ENCODE measurements at regions not wholly inside any gene's neighbourhood (a gene's known extent, or its start where the extent isn't known, plus 50 kb on each side); places are given as distances from the start of the nearest gene placed in this dataset.

GRCh38 chr3:141418751-141419150 lies 50.4 kb downstream of the ZBTB38 start:
- DNase-seq (ENCODE audit: low spot score) = no peak

GRCh38 chr3:141419946-141420345 lies 51.6 kb downstream of the ZBTB38 start:
- no peak for DNase-seq (ENCODE audit: low spot score)

- DNase-seq (ENCODE audit: low spot score) = no peak
Measured at GRCh38 chr3:141421186-141421585, 52.9 kb downstream of the ZBTB38 start.

- DNase-seq (ENCODE audit: low spot score) = no peak
Measured at GRCh38 chr3:141421639-141422319, 53.5 kb downstream of the ZBTB38 start.

- DNase-seq (ENCODE audit: low spot score) = no peak
Measured at GRCh38 chr3:141422961-141423582, 54.8 kb downstream of the ZBTB38 start.

GRCh38 chr3:141425523-141426233 lies 57.4 kb downstream of the ZBTB38 start:
- DNase-seq (ENCODE audit: low spot score) = no peak

- DNase-seq (ENCODE audit: low spot score) = peak; percentile 90
Measured at GRCh38 chr3:141426404-141427034, 58.2 kb downstream of the ZBTB38 start.

GRCh38 chr3:141427764-141428163 lies 59.1 kb upstream of the RASA2 start:
- no peak for DNase-seq (ENCODE audit: low spot score)

GRCh38 chr3:141429371-141430035 lies 57.3 kb upstream of the RASA2 start:
- no peak for DNase-seq (ENCODE audit: low spot score)

GRCh38 chr3:141430316-141430715 lies 56.5 kb upstream of the RASA2 start:
- no peak for DNase-seq (ENCODE audit: low spot score)

GRCh38 chr3:141431411-141432378 lies 55.1 kb upstream of the RASA2 start:
- DNase-seq (ENCODE audit: low spot score) = no peak

GRCh38 chr3:141432904-141433303 lies 53.9 kb upstream of the RASA2 start:
- no peak for DNase-seq (ENCODE audit: low spot score)

GRCh38 chr3:141434255-141434654 lies 52.6 kb upstream of the RASA2 start:
- no peak for DNase-seq (ENCODE audit: low spot score)

- peak; percentile 50 for DNase-seq (ENCODE audit: low spot score)
Measured at GRCh38 chr3:141436180-141436579, 50.6 kb upstream of the RASA2 start.

All from mucosa of gallbladder (tissue), 1 donor.